H9 (cell line): ENCODE measurements at regions not wholly inside any gene's neighbourhood (a gene's known extent, or its start where the extent isn't known, plus 50 kb on each side); places are given as distances from the start of the nearest gene placed in this dataset.

Source experiments
- DNase-seq: peaks from one replicate; pipeline ENCODE4 v3.0.0-alpha.2; 2017
- H2AFZ ChIP-seq: one replicate; pipeline ENCODE4 v1.6.1; 2013; ENCODE audit warnings: mild to moderate bottlenecking, low read length, control low read depth, moderate library complexity
- H2AK5ac ChIP-seq: 2 replicates; pipeline ENCODE4 v1.6.1; 2013; ENCODE audit warnings: low read length, control low read depth, mixed read lengths; ENCODE audit not compliant: insufficient read length
- H2BK120ac ChIP-seq: one replicate; pipeline ENCODE4 v1.6.1; 2013; ENCODE audit warnings: low read depth, mild to moderate bottlenecking, low read length, control low read depth, inconsistent platforms; ENCODE audit not compliant: poor library complexity, severe bottlenecking
- H2BK12ac ChIP-seq: 2 replicates; pipeline ENCODE4 v1.6.1; 2013; ENCODE audit warnings: low read length, control low read depth, mixed read lengths, low read depth; ENCODE audit not compliant: insufficient read length
- H2BK15ac ChIP-seq: 2 replicates; pipeline ENCODE4 v1.6.1; 2013; ENCODE audit warnings: low read depth, low read length, control low read depth
- H2BK20ac ChIP-seq: one replicate; pipeline ENCODE4 v1.6.1; 2013; ENCODE audit warnings: low read depth, mild to moderate bottlenecking, low read length, control low read depth, inconsistent platforms; ENCODE audit not compliant: poor library complexity, severe bottlenecking
- H2BK5ac ChIP-seq: 2 replicates; pipeline ENCODE4 v1.6.1; 2013; ENCODE audit warnings: low read length, control low read depth, mixed read lengths; ENCODE audit not compliant: insufficient read length
- H3K14ac ChIP-seq: 2 replicates; pipeline ENCODE4 v1.6.1; 2013; ENCODE audit warnings: low read length, control low read depth; ENCODE audit not compliant: insufficient read depth
- H3K18ac ChIP-seq: 2 replicates; pipeline ENCODE4 v1.6.1; 2013; ENCODE audit warnings: low read depth, mild to moderate bottlenecking, mixed read lengths, low read length, control low read depth; ENCODE audit not compliant: insufficient read length
- H3K23ac ChIP-seq: 2 replicates; pipeline ENCODE4 v1.6.1; 2013; ENCODE audit warnings: low read length, control low read depth, mixed read lengths, low read depth; ENCODE audit not compliant: insufficient read length
- H3K23me2 ChIP-seq: 2 replicates; pipeline ENCODE4 v1.6.1; 2013; ENCODE audit warnings: low read depth, mild to moderate bottlenecking, mixed read lengths, low read length, control low read depth; ENCODE audit not compliant: insufficient read length, poor library complexity, severe bottlenecking
- H3K27ac ChIP-seq: 2 replicates; pipeline ENCODE4 v1.5.1; 2013; ENCODE audit warnings: low read length, control low read depth, mixed read lengths, low read depth; ENCODE audit not compliant: insufficient read length
- H3K27me3 ChIP-seq: 2 replicates; pipeline ENCODE4 v1.6.1; 2013; ENCODE audit warnings: low read length, control low read depth, inconsistent platforms; ENCODE audit not compliant: insufficient read depth
- H3K4ac ChIP-seq: 2 replicates; pipeline ENCODE4 v1.6.1; 2013; ENCODE audit warnings: low read depth, mild to moderate bottlenecking, control low read depth, inconsistent platforms, low read length, moderate library complexity
- H3K4me1 ChIP-seq: 2 replicates; pipeline ENCODE4 v1.6.1; 2013; ENCODE audit warnings: low read length, control low read depth, inconsistent platforms; ENCODE audit not compliant: insufficient read depth
- H3K4me2 ChIP-seq: 2 replicates; pipeline ENCODE4 v1.6.1; 2013; ENCODE audit warnings: low read length, control low read depth, mixed read lengths; ENCODE audit not compliant: insufficient read length, insufficient read depth
- H3K56ac ChIP-seq: 2 replicates; pipeline ENCODE4 v1.6.1; 2013; ENCODE audit warnings: low read depth, mild to moderate bottlenecking, mixed read lengths, low read length, control low read depth; ENCODE audit not compliant: insufficient read length
- H3K79me1 ChIP-seq: 2 replicates; pipeline ENCODE4 v1.6.1; 2013; ENCODE audit warnings: low read depth, mild to moderate bottlenecking, moderate library complexity, low read length, control low read depth, inconsistent platforms; ENCODE audit not compliant: insufficient read depth, poor library complexity, severe bottlenecking
- H3K79me2 ChIP-seq: 2 replicates; pipeline ENCODE4 v1.6.1; 2013; ENCODE audit warnings: low read length, control low read depth, inconsistent platforms; ENCODE audit not compliant: insufficient read depth
- H3K9ac ChIP-seq: 2 replicates; pipeline ENCODE4 v1.6.1; 2013; ENCODE audit warnings: low read length, control low read depth, mixed read lengths; ENCODE audit not compliant: insufficient read length; ENCODE audit errors: extremely low read depth
- H3K9me3 ChIP-seq: one replicate; pipeline ENCODE4 v1.6.1; 2013; ENCODE audit warnings: low read depth, low read length, inconsistent platforms; ENCODE audit not compliant: control insufficient read depth
- H3T11ph ChIP-seq: one replicate; pipeline ENCODE4 v1.6.1; 2013; ENCODE audit warnings: mild to moderate bottlenecking, low read length, control low read depth, inconsistent platforms
- H4K20me1 ChIP-seq: one replicate; pipeline ENCODE4 v1.6.1; 2013; ENCODE audit not compliant: control insufficient read depth, insufficient read length, insufficient read depth
- H4K5ac ChIP-seq: 2 replicates; pipeline ENCODE4 v1.6.1; 2013; ENCODE audit warnings: low read depth, mild to moderate bottlenecking, mixed read lengths, low read length, control low read depth; ENCODE audit not compliant: insufficient read length
- H4K8ac ChIP-seq: replicated peaks from 2 replicates; pipeline ENCODE4 v1.6.1; 2013; ENCODE audit warnings: low read length, control low read depth, mixed read lengths, low read depth; ENCODE audit not compliant: insufficient read length
- H4K91ac ChIP-seq: 2 replicates; pipeline ENCODE4 v1.6.1; 2013; ENCODE audit warnings: low read depth, mild to moderate bottlenecking, moderate library complexity, mixed read lengths, low read length, control low read depth; ENCODE audit not compliant: insufficient read length
- H3K27ac Mint-ChIP-seq, 3 experiments: 2 replicates in 2 of 3; 3 replicates in 1 of 3; pipeline ENCODE4 v1.8.0; 2020 to 2021; ENCODE audit warnings: mixed read lengths in 3 of 3, mild to moderate bottlenecking in 1 of 3, moderate library complexity in 1 of 3
- H3K27me3 Mint-ChIP-seq: 2 replicates; pipeline ENCODE4 v1.8.0; 2021; ENCODE audit warnings: low read depth, mild to moderate bottlenecking, moderate library complexity, mixed read lengths
- H3K36me3 Mint-ChIP-seq, 3 experiments: 2 replicates in 2 of 3; 3 replicates in 1 of 3; pipeline ENCODE4 v1.8.0; 2020 to 2021; ENCODE audit warnings: low read depth in 3 of 3, mixed read lengths in 3 of 3; ENCODE audit not compliant: insufficient read depth in 1 of 3
- H3K4me1 Mint-ChIP-seq, 2 experiments: 2 replicates each; pipeline ENCODE4 v1.8.0; 2020; ENCODE audit warnings: mixed read lengths in 2 of 2
- H3K4me3 Mint-ChIP-seq, 2 experiments: 2 replicates in 1 of 2; 3 replicates in 1 of 2; pipeline ENCODE4 v1.8.0; 2020 to 2021; ENCODE audit warnings: mild to moderate bottlenecking in 2 of 2, mixed read lengths in 2 of 2, moderate library complexity in 1 of 2
- H3K9me3 Mint-ChIP-seq, 2 experiments: 2 replicates in 1 of 2; 3 replicates in 1 of 2; pipeline ENCODE4 v1.8.0; 2020; ENCODE audit warnings: mild to moderate bottlenecking in 2 of 2, mixed read lengths in 2 of 2, moderate library complexity in 1 of 2
- WGBS: extraction: QIAGEN DNeasy Blood & Tissue Kit; methylation state at CpG from one replicate; pipeline ENCODE4 v1.1.7; 2013; ENCODE audit warnings: missing lambda C conversion rate, low lambda C conversion rate, mixed read lengths; ENCODE audit not compliant: insufficient read length; ENCODE audit errors: extremely low coverage; 5-methylcytosine and 5-hydroxymethylcytosine counted together
- TF ChIP-seq, protein P1 (sequence below): fragments of 200-600 bp; sonication (generic); conservative IDR thresholded peaks from 3 replicates; pipeline ENCODE4 v1.8.0; 2021; ENCODE audit warnings: antibody characterized with exemption, mild to moderate bottlenecking

DNA sequence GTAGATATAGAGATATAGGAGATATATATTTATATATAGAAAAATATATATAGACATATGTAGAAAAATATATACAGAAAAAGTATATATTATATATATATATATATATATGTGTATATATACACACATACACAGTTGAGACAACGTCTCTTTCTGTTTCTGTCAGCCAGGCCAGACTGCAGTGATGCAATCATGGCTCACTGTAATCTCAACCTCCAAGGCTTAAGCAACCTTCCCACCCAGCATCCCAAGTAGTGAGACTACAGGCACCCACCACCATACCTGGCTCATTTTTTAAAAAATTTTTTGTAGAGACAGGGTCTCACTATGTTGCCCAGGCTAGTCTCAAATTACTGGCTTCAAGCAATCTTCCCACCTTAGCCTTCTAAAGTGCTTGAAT lies 426.3 kb downstream of the GPM6A start:
- no peaks in the 10 kb centered on the region for H3K79me1 ChIP-seq
- H3K27ac ChIP-seq, result no peak overlapping the region
- no peaks in the 10 kb centered on the region; a peak in 1 of 7 replicates for H3K36me3 Mint-ChIP-seq
- no peak overlapping the region for H3K4me3 Mint-ChIP-seq
- no peak overlapping the region for H4K5ac ChIP-seq
- H3K9me3 Mint-ChIP-seq, result no peaks in the 10 kb centered on the region
- H3K27me3 Mint-ChIP-seq, result no peaks in the 10 kb centered on the region
- no peak overlapping the region for H3K14ac ChIP-seq
- H3K9me3 ChIP-seq, result no peaks in the 10 kb centered on the region
- no peak overlapping the region for H2BK20ac ChIP-seq
- no peak overlapping the region for H2AFZ ChIP-seq
- no peaks in the 10 kb centered on the region for H3K23me2 ChIP-seq
- no peak overlapping the region for H3T11ph ChIP-seq
- no peak overlapping the region for H2BK5ac ChIP-seq
- no peaks in the 10 kb centered on the region for H3K79me2 ChIP-seq
- no peak overlapping the region for H2BK15ac ChIP-seq
- H3K27me3 ChIP-seq, result no peaks in the 10 kb centered on the region
- H4K20me1 ChIP-seq, result no peaks in the 10 kb centered on the region
- no peak overlapping the region for H3K4ac ChIP-seq
- no peak overlapping the region for H3K56ac ChIP-seq
- TF ChIP-seq, protein P1, sequence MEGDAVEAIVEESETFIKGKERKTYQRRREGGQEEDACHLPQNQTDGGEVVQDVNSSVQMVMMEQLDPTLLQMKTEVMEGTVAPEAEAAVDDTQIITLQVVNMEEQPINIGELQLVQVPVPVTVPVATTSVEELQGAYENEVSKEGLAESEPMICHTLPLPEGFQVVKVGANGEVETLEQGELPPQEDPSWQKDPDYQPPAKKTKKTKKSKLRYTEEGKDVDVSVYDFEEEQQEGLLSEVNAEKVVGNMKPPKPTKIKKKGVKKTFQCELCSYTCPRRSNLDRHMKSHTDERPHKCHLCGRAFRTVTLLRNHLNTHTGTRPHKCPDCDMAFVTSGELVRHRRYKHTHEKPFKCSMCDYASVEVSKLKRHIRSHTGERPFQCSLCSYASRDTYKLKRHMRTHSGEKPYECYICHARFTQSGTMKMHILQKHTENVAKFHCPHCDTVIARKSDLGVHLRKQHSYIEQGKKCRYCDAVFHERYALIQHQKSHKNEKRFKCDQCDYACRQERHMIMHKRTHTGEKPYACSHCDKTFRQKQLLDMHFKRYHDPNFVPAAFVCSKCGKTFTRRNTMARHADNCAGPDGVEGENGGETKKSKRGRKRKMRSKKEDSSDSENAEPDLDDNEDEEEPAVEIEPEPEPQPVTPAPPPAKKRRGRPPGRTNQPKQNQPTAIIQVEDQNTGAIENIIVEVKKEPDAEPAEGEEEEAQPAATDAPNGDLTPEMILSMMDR, result no peak
- H3K23ac ChIP-seq, result no peak overlapping the region
- no peak overlapping the region for H4K8ac ChIP-seq
- H3K27ac Mint-ChIP-seq, result no peak overlapping the region
- no peak overlapping the region for H2BK120ac ChIP-seq
- no peak overlapping the region for H3K18ac ChIP-seq
- no peak overlapping the region for H2BK12ac ChIP-seq
- DNase-seq, result no peak
- H3K9ac ChIP-seq, result no peak overlapping the region
- no peak overlapping the region for H2AK5ac ChIP-seq
- no peaks in the 10 kb centered on the region for H3K4me1 ChIP-seq
- H3K4me2 ChIP-seq, result no peak overlapping the region
- WGBS, result no CpG with 5 or more reads among the region's 1 CpG
- no peak overlapping the region for H4K91ac ChIP-seq
- peaks cover 16% of the 10 kb centered on the region in 2 experiments for H3K4me1 Mint-ChIP-seq
